ENCODE measurements at regions not wholly inside any gene's neighbourhood (a gene's known extent, or its start where the extent isn't known, plus 50 kb on each side); places are given as distances from the start of the nearest gene placed in this dataset.

DNA sequence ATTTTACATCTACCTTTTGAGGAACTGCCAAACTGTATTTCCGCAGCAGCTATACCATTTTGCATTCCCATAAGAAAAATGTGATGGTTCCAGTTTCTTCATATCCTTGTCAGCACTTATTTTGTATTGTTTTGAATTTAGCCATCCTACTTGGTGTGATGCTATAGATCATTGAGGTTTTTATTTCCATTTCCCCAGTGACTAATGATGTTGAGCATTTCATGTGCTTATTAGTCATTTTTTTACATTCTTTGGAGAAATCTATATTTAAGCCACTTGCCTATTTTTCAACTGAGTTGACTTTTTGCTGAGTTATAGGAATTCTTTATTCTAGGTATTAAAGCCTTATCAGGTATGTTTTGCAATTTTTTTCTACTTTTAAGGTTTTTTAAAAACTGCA, 347.6 kb upstream of the RARB start:
- Histone ChIP-seq H2AFZ (no peak overlapping the region), H3K36me3 (ENCODE audit: insufficient read depth) (no peaks in the 10 kb centered on the region), H3K4me3 (no peak overlapping the region), H3K27me3 (ENCODE audit: insufficient read depth) (no peaks in the 10 kb centered on the region), H3K79me2 (replicated peaks; ENCODE audit: insufficient read depth) (no peaks in the 10 kb centered on the region), H3K9me2 (ENCODE audit: insufficient read depth) (no peaks in the 10 kb centered on the region), H4K20me1 (replicated peaks; ENCODE audit: insufficient read depth) (no peaks in the 10 kb centered on the region), H3K4me2 (no peak overlapping the region), H3K4me1 (ENCODE audit: insufficient read depth) (no peaks in the 10 kb centered on the region), H3K27ac (ENCODE audit: low read depth) (no peak overlapping the region), H3F3A (replicated peaks; ENCODE audit: low read depth) (no peaks in the 10 kb centered on the region)
- H3K9me3 Mint-ChIP-seq = no peaks in the 10 kb centered on the region
- no peak overlapping the region for H3K27ac Mint-ChIP-seq
- no peaks in the 10 kb centered on the region for H3K36me3 Mint-ChIP-seq (ENCODE audit: low read depth)
- TF ChIP-seq, protein P1, sequence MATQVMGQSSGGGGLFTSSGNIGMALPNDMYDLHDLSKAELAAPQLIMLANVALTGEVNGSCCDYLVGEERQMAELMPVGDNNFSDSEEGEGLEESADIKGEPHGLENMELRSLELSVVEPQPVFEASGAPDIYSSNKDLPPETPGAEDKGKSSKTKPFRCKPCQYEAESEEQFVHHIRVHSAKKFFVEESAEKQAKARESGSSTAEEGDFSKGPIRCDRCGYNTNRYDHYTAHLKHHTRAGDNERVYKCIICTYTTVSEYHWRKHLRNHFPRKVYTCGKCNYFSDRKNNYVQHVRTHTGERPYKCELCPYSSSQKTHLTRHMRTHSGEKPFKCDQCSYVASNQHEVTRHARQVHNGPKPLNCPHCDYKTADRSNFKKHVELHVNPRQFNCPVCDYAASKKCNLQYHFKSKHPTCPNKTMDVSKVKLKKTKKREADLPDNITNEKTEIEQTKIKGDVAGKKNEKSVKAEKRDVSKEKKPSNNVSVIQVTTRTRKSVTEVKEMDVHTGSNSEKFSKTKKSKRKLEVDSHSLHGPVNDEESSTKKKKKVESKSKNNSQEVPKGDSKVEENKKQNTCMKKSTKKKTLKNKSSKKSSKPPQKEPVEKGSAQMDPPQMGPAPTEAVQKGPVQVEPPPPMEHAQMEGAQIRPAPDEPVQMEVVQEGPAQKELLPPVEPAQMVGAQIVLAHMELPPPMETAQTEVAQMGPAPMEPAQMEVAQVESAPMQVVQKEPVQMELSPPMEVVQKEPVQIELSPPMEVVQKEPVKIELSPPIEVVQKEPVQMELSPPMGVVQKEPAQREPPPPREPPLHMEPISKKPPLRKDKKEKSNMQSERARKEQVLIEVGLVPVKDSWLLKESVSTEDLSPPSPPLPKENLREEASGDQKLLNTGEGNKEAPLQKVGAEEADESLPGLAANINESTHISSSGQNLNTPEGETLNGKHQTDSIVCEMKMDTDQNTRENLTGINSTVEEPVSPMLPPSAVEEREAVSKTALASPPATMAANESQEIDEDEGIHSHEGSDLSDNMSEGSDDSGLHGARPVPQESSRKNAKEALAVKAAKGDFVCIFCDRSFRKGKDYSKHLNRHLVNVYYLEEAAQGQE (IDR thresholded peaks at IDR 0.05; ENCODE audit: unreplicated experiment) = no peak
- TF ChIP-seq EZH2 (IDR thresholded peaks at IDR 0.05; ENCODE audit: low read depth, unreplicated experiment) (no peak), CTCF (conservative IDR thresholded peaks at IDR 0.05; ENCODE audit: low read depth in 2 of 2) (no peak), NANOG (IDR thresholded peaks at IDR 0.05; ENCODE audit: borderline replicate concordance) (no peak), JUNB (IDR thresholded peaks at IDR 0.05; ENCODE audit: unreplicated experiment) (no peak), POLR2AphosphoS5 (IDR thresholded peaks at IDR 0.05; ENCODE audit: low read depth) (no peak), ZNF331 (CRISPR knock-in tag; IDR thresholded peaks at IDR 0.05; ENCODE audit: low read depth) (no peak), EZH2phosphoT487 (IDR thresholded peaks at IDR 0.05; ENCODE audit: unreplicated experiment) (no peak), STAT1 (IDR thresholded peaks at IDR 0.05; ENCODE audit: unreplicated experiment) (no peak), CREB1 (CRISPR knock-in tag; IDR thresholded peaks at IDR 0.05; ENCODE audit: low read depth) (no peak), ETS1 (IDR thresholded peaks at IDR 0.05) (no peak), ZNF114 (CRISPR knock-in tag; IDR thresholded peaks at IDR 0.05) (no peak)
- TF ChIP-seq, protein P2, sequence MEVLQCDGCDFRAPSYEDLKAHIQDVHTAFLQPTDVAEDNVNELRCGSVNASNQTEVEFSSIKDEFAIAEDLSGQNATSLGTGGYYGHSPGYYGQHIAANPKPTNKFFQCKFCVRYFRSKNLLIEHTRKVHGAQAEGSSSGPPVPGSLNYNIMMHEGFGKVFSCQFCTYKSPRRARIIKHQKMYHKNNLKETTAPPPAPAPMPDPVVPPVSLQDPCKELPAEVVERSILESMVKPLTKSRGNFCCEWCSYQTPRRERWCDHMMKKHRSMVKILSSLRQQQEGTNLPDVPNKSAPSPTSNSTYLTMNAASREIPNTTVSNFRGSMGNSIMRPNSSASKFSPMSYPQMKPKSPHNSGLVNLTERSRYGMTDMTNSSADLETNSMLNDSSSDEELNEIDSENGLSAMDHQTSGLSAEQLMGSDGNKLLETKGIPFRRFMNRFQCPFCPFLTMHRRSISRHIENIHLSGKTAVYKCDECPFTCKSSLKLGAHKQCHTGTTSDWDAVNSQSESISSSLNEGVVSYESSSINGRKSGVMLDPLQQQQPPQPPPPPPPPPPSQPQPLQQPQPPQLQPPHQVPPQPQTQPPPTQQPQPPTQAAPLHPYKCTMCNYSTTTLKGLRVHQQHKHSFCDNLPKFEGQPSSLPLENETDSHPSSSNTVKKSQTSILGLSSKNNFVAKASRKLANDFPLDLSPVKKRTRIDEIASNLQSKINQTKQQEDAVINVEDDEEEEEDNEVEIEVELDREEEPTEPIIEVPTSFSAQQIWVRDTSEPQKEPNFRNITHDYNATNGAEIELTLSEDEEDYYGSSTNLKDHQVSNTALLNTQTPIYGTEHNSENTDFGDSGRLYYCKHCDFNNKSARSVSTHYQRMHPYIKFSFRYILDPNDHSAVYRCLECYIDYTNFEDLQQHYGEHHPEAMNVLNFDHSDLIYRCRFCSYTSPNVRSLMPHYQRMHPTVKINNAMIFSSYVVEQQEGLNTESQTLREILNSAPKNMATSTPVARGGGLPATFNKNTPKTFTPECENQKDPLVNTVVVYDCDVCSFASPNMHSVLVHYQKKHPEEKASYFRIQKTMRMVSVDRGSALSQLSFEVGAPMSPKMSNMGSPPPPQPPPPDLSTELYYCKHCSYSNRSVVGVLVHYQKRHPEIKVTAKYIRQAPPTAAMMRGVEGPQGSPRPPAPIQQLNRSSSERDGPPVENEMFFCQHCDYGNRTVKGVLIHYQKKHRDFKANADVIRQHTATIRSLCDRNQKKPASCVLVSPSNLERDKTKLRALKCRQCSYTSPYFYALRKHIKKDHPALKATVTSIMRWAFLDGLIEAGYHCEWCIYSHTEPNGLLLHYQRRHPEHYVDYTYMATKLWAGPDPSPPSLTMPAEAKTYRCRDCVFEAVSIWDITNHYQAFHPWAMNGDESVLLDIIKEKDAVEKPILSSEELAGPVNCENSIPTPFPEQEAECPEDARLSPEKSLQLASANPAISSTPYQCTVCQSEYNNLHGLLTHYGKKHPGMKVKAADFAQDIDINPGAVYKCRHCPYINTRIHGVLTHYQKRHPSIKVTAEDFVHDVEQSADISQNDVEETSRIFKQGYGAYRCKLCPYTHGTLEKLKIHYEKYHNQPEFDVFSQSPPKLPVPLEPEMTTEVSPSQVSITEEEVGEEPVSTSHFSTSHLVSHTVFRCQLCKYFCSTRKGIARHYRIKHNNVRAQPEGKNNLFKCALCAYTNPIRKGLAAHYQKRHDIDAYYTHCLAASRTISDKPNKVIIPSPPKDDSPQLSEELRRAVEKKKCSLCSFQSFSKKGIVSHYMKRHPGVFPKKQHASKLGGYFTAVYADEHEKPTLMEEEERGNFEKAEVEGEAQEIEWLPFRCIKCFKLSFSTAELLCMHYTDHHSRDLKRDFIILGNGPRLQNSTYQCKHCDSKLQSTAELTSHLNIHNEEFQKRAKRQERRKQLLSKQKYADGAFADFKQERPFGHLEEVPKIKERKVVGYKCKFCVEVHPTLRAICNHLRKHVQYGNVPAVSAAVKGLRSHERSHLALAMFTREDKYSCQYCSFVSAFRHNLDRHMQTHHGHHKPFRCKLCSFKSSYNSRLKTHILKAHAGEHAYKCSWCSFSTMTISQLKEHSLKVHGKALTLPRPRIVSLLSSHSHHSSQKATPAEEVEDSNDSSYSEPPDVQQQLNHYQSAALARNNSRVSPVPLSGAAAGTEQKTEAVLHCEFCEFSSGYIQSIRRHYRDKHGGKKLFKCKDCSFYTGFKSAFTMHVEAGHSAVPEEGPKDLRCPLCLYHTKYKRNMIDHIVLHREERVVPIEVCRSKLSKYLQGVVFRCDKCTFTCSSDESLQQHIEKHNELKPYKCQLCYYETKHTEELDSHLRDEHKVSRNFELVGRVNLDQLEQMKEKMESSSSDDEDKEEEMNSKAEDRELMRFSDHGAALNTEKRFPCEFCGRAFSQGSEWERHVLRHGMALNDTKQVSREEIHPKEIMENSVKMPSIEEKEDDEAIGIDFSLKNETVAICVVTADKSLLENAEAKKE (CRISPR knock-in tag; IDR thresholded peaks at IDR 0.05) = no peak
- no peak overlapping the region for H3K4me3 Mint-ChIP-seq
- H3K27me3 Mint-ChIP-seq (ENCODE audit: insufficient read depth, low read depth, poor library complexity) = no peaks in the 10 kb centered on the region
- DNase-seq (ENCODE audit: low spot score) = no peak
- H3K4me1 Mint-ChIP-seq = 0 out of 3 replicates have a peak, but pooled peaks cover 2% of the 10 kb centered on the region
- no peak for ATAC-seq
